KOPT-K1 (cell line): ENCODE measurements at regions not wholly inside any gene's neighbourhood (a gene's known extent, or its start where the extent isn't known, plus 50 kb on each side); places are given as distances from the start of the nearest gene placed in this dataset.

Experiments
- H3K27ac ChIP-seq: fragments of 200-600 bp; sonication (generic); 2 replicates; pipeline ENCODE4 v1.5.1; 2016; ENCODE audit warnings: antibody characterized with exemption, mild to moderate bottlenecking, low read depth, low read length; ENCODE audit not compliant: poor library complexity, severe bottlenecking
- H3K36me3 ChIP-seq: fragments of 200-600 bp; sonication (generic); 2 replicates; pipeline ENCODE4 v1.5.1; 2017; ENCODE audit warnings: antibody characterized with exemption, mild to moderate bottlenecking, low read length, moderate library complexity; ENCODE audit not compliant: insufficient read depth
- H3K9me3 ChIP-seq: fragments of 200-600 bp; sonication (generic); 2 replicates; pipeline ENCODE4 v1.5.1; 2017; ENCODE audit warnings: antibody characterized with exemption, low read length, mild to moderate bottlenecking; ENCODE audit not compliant: insufficient read depth, poor library complexity, severe bottlenecking

GRCh38 chr16:85539629-85540291, 73.4 kb upstream of the GSE1 start:
- peaks cover 16% of the 10 kb centered on the region for H3K9me3 ChIP-seq
- no peak overlapping the region for H3K27ac ChIP-seq
- no peaks in the 10 kb centered on the region for H3K36me3 ChIP-seq

- H3K9me3 ChIP-seq = peaks cover 16% of the 10 kb centered on the region
- H3K36me3 ChIP-seq = no peaks in the 10 kb centered on the region
- H3K27ac ChIP-seq = no peak overlapping the region
Measured at GRCh38 chr16:85541181-85541580, 71.9 kb upstream of the GSE1 start.

GRCh38 chr16:85541619-85541979, 71.5 kb upstream of the GSE1 start:
- H3K27ac ChIP-seq = no peak overlapping the region
- H3K9me3 ChIP-seq = peaks cover 16% of the 10 kb centered on the region
- no peaks in the 10 kb centered on the region for H3K36me3 ChIP-seq

GRCh38 chr16:85541980-85542900, 70.9 kb upstream of the GSE1 start:
- no peaks in the 10 kb centered on the region for H3K36me3 ChIP-seq
- no peak overlapping the region for H3K27ac ChIP-seq
- H3K9me3 ChIP-seq = peaks cover 16% of the 10 kb centered on the region

- Histone ChIP-seq H3K27ac (no peak overlapping the region), H3K9me3 (peaks cover 16% of the 10 kb centered on the region), H3K36me3 (no peaks in the 10 kb centered on the region)
Measured at GRCh38 chr16:85543536-85543935, 69.6 kb upstream of the GSE1 start.

- Histone ChIP-seq H3K27ac (no peak overlapping the region), H3K9me3 (peaks cover 16% of the 10 kb centered on the region), H3K36me3 (no peaks in the 10 kb centered on the region)
Measured at GRCh38 chr16:85544016-85544415, 69.1 kb upstream of the GSE1 start.

GRCh38 chr16:85544668-85545067, 68.5 kb upstream of the GSE1 start:
- no peaks in the 10 kb centered on the region for H3K36me3 ChIP-seq
- H3K9me3 ChIP-seq = peaks cover 9% of the 10 kb centered on the region
- no peak overlapping the region for H3K27ac ChIP-seq

GRCh38 chr16:85545227-85545818, 67.8 kb upstream of the GSE1 start:
- H3K36me3 ChIP-seq = no peaks in the 10 kb centered on the region
- peaks cover 3% of the 10 kb centered on the region for H3K9me3 ChIP-seq
- H3K27ac ChIP-seq = no peak overlapping the region

- no peak overlapping the region for H3K27ac ChIP-seq
- no peaks in the 10 kb centered on the region for H3K9me3 ChIP-seq
- H3K36me3 ChIP-seq = no peaks in the 10 kb centered on the region
Measured at GRCh38 chr16:85546585-85547447, 66.3 kb upstream of the GSE1 start.

GRCh38 chr16:85548375-85548774, 64.7 kb upstream of the GSE1 start:
- Histone ChIP-seq H3K9me3 (no peaks in the 10 kb centered on the region), H3K36me3 (no peaks in the 10 kb centered on the region), H3K27ac (no peak overlapping the region)

- Histone ChIP-seq H3K36me3 (no peaks in the 10 kb centered on the region), H3K9me3 (no peaks in the 10 kb centered on the region), H3K27ac (no peak overlapping the region)
Measured at GRCh38 chr16:85549766-85550421, 63.2 kb upstream of the GSE1 start.

GRCh38 chr16:85550422-85550864, 62.7 kb upstream of the GSE1 start:
- Histone ChIP-seq H3K36me3 (no peaks in the 10 kb centered on the region), H3K27ac (no peak overlapping the region), H3K9me3 (no peaks in the 10 kb centered on the region)

GRCh38 chr16:85550953-85551924, 61.9 kb upstream of the GSE1 start:
- Histone ChIP-seq H3K9me3 (no peaks in the 10 kb centered on the region), H3K36me3 (no peaks in the 10 kb centered on the region), H3K27ac (no peak overlapping the region)
